Large intestine (tissue), 3 donors: ENCODE measurements at regions not wholly inside any gene's neighbourhood (a gene's known extent, or its start where the extent isn't known, plus 50 kb on each side); places are given as distances from the start of the nearest gene placed in this dataset.
A peak's percentile ranks its signal among the peaks of the same experiment; 100 is the strongest.
"Not testable (repeated sequence)": the region's sequence is repeated elsewhere in the genome, so short reads cannot be mapped to it uniquely, and the experiment has no call there.

Experiments used
- DNase-seq, 2 donors: peaks; one replicate each; pipeline versions ENCODE4 v3.0.0 to v3.0.0-alpha.2; 2013
- H3K27ac ChIP-seq: one replicate; pipeline ENCODE4 v1.5.1; 2013; ENCODE audit warnings: low read length
- H3K27me3 ChIP-seq: 2 replicates; pipeline ENCODE4 v1.6.1; 2013; ENCODE audit warnings: low read length; ENCODE audit not compliant: control insufficient read depth, insufficient read depth
- H3K36me3 ChIP-seq: 2 replicates; pipeline ENCODE4 v1.6.1; 2013; ENCODE audit warnings: low read length; ENCODE audit not compliant: control insufficient read depth, insufficient read depth
- H3K4me1 ChIP-seq: one replicate; pipeline ENCODE4 v1.6.1; 2013; ENCODE audit warnings: low read length; ENCODE audit not compliant: control insufficient read depth, insufficient read depth
- H3K4me3 ChIP-seq: one replicate; pipeline ENCODE4 v1.5.1; 2013; ENCODE audit warnings: low read length
- H3K9me3 ChIP-seq: one replicate; pipeline ENCODE4 v1.6.1; 2013; ENCODE audit warnings: mild to moderate bottlenecking, low read depth, low read length, moderate library complexity; ENCODE audit not compliant: control insufficient read depth
- WGBS: methylation state at CpG from one replicate; pipeline ENCODE4 v1.1.5; 2013; ENCODE audit warnings: low lambda C conversion rate; ENCODE audit not compliant: insufficient coverage; 5-methylcytosine and 5-hydroxymethylcytosine counted together

GRCh38 chr16:51244887-51245657 is 94.0 kb upstream of the SALL1 start:
- Histone ChIP-seq H3K4me3 (no peak overlapping the region), H3K27ac (no peak overlapping the region), H3K36me3 (no peaks in the 10 kb centered on the region), H3K27me3 (peaks cover 61% of the 10 kb centered on the region), H3K4me1 (peaks cover 13% of the 10 kb centered on the region), H3K9me3 (no peaks in the 10 kb centered on the region)
- DNase-seq: no peak
- 53% methylated on average over 3 of the region's 24 CpGs for WGBS

- 12% methylated on average over 6 of the region's 10 CpGs for WGBS
- no peaks in the 10 kb centered on the region for H3K36me3 ChIP-seq
- H3K4me1 ChIP-seq: peaks cover 13% of the 10 kb centered on the region
- H3K27me3 ChIP-seq: peaks cover 63% of the 10 kb centered on the region
- no peak overlapping the region for H3K27ac ChIP-seq
- H3K4me3 ChIP-seq: no peak overlapping the region
- DNase-seq: peak; percentile 53 to 77
- peaks cover 10% of the 10 kb centered on the region for H3K9me3 ChIP-seq
These were observed 92.9 kb upstream of the SALL1 start for GRCh38 chr16:51243936-51244436.

- no peak overlapping the region for H3K4me3 ChIP-seq
- H3K4me1 ChIP-seq: peaks cover 13% of the 10 kb centered on the region
- WGBS: no CpG with 5 or more reads among the region's 3 CpGs
- peaks cover 10% of the 10 kb centered on the region for H3K9me3 ChIP-seq
- no peak overlapping the region for H3K27ac ChIP-seq
- no peak for DNase-seq
- peaks cover 63% of the 10 kb centered on the region for H3K27me3 ChIP-seq
- no peaks in the 10 kb centered on the region for H3K36me3 ChIP-seq
These were observed 91.4 kb upstream of the SALL1 start for GRCh38 chr16:51242296-51242994.

DNA sequence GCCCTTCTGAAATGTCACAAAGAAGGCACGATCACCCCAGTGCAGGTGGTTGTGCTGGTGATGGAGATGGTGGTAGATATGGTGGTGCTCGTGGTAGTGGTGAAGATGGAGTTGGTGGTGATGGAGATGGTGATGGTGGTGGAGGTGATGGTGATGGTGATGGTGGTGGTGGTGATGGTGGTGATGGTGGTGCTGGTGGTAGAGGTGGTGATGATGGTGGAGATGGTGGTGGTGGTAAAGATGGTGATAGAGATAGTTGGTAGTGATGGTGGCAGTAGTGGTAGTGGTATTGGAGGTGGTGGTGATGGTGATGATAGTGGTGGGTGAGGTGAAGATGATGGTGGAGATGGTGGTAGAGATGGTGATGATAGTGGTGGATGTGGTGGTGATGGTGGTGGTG is 88.1 kb upstream of the SALL1 start:
- no peak overlapping the region for H3K4me3 ChIP-seq
- peaks cover 10% of the 10 kb centered on the region for H3K4me1 ChIP-seq
- H3K36me3 ChIP-seq: no peaks in the 10 kb centered on the region
- H3K27ac ChIP-seq: no peak overlapping the region
- H3K9me3 ChIP-seq: peaks cover 10% of the 10 kb centered on the region
- WGBS: no CpG with 5 or more reads among the region's 2 CpGs
- peaks cover 48% of the 10 kb centered on the region for H3K27me3 ChIP-seq
- no peak for DNase-seq

DNA sequence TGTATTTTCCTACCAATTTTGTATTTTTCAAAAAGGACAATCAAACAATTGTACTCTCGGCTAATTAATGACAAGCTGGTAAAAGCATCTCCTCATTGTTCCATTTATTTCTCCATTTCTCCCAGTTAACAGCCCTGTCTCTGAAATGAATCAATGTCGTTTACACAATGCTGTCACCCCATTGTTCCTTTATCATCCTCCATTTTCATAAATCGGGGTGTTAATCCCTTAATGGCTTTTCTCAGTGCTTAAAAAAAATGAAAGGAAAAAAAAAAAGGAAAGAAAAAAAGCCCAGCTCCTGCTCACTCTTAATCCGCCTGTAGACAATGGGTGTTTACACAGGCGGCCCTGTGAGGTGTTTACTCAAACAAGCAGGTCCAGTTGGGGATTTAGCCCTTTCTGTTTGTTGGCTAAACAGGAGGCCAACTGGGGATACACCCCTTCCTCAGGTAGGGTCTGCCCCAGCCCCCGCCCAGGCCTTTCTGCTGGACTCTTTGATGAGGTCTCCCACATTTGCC is 86.8 kb upstream of the SALL1 start:
- Histone ChIP-seq H3K4me1 (peaks cover 4% of the 10 kb centered on the region), H3K27me3 (peaks cover 49% of the 10 kb centered on the region), H3K36me3 (no peaks in the 10 kb centered on the region), H3K4me3 (no peak overlapping the region), H3K27ac (no peak overlapping the region), H3K9me3 (peaks cover 10% of the 10 kb centered on the region)
- WGBS: 0% methylated on average over 2 of the region's 6 CpGs
- no peak for DNase-seq

- Histone ChIP-seq H3K4me1 (peaks cover 4% of the 10 kb centered on the region), H3K27me3 (peaks cover 47% of the 10 kb centered on the region), H3K9me3 (peaks cover 10% of the 10 kb centered on the region), H3K4me3 (no peak overlapping the region), H3K36me3 (no peaks in the 10 kb centered on the region), H3K27ac (no peak overlapping the region)
- DNase-seq: no peak
- WGBS: no CpG with 5 or more reads among the region's 2 CpGs
These were observed 86.1 kb upstream of the SALL1 start for GRCh38 chr16:51237207-51237606.

GRCh38 chr16:51236583-51236982 is 85.5 kb upstream of the SALL1 start:
- Histone ChIP-seq H3K4me1 (peaks cover 4% of the 10 kb centered on the region), H3K4me3 (no peak overlapping the region), H3K27me3 (peaks cover 47% of the 10 kb centered on the region), H3K36me3 (no peaks in the 10 kb centered on the region), H3K27ac (no peak overlapping the region), H3K9me3 (peaks cover 10% of the 10 kb centered on the region)
- WGBS: no CpG with 5 or more reads among the region's 3 CpGs
- DNase-seq: no peak

DNA sequence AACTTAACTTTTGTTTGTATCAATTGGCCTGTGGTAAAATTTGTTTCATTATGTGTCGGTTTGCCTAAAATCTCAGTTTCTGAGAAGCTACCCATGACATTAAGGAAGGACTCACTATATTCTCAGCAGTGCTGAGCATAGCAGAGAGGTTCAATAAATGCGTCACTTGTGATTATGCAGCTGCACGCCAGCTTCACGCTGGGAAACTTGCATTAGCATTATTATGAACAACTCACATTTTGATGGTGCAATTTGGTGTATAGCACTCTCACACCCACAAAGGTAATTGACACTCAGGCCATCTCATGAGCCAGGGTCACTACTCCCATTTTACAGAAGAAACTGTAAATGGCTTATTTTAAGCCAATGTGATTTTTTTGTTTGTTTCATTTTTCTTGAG is 80.6 kb upstream of the SALL1 start:
- no peaks in the 10 kb centered on the region for H3K9me3 ChIP-seq
- DNase-seq: no peak
- peaks cover 26% of the 10 kb centered on the region for H3K27me3 ChIP-seq
- no peak overlapping the region for H3K27ac ChIP-seq
- 82% methylated on average over 3 of the region's 4 CpGs for WGBS
- no peak overlapping the region for H3K4me3 ChIP-seq
- H3K4me1 ChIP-seq: peaks cover 4% of the 10 kb centered on the region
- no peaks in the 10 kb centered on the region for H3K36me3 ChIP-seq

DNA sequence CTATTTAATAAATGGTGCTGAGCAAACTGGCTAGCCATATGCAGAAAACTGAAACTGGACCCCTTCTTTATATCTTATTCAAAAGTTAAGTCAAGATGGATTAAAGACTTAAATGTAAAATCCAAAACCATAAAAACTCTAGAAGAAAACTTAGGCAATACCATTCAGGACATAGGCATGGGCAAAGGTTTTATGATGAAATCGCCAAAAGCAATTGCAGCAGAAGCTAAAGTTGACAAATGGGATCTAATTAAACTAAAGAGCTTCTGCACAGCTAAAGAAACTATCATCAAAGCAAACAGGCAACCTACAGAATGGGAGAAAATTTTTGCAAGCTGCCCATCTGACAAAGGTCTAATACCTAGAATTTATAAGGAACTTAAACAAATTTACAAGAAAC is 79.0 kb upstream of the SALL1 start:
- H3K27ac ChIP-seq, H3K9me3 ChIP-seq, H3K4me3 ChIP-seq, H3K36me3 ChIP-seq, DNase-seq, H3K4me1 ChIP-seq: not testable (repeated sequence)
- peaks cover 28% of the 10 kb centered on the region for H3K27me3 ChIP-seq
- WGBS: 75% methylated on average over 1 of the region's 1 CpG

DNA sequence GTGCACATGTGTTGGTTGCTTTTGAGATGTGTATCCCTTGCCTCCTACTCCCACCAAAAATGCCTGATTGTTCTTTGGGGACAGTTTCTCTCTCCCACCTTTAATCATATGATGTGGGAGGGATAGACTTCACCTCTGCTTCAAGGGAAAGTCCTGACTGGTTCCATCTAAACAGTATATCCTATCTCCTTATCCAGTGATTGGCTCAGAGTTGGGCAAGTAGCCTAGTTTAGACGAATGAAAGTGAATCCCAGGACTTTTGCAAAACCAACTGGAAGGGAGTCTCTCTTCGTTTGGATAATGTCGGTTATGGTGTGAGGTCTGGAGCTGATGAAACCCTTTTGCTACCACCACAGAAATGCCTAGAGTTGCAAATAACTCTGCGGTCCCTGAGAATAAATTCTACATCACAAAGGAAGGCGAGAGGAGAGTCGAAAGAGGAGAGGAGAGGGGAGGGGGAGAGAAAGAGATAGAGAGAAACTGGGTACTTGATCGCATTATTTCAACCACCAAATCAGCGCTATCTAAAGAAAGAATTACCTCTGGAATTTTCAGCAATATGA is 77.1 kb upstream of the SALL1 start:
- Histone ChIP-seq H3K36me3 (no peaks in the 10 kb centered on the region), H3K4me3 (no peak overlapping the region), H3K9me3 (no peaks in the 10 kb centered on the region), H3K4me1 (no peaks in the 10 kb centered on the region), H3K27me3 (peaks cover 37% of the 10 kb centered on the region), H3K27ac (no peak overlapping the region)
- no peak for DNase-seq
- WGBS: 100% methylated on average over 1 of the region's 8 CpGs
